Ovary (tissue), 7 donors: ENCODE measurements at regions not wholly inside any gene's neighbourhood (a gene's known extent, or its start where the extent isn't known, plus 50 kb on each side); places are given as distances from the start of the nearest gene placed in this dataset.

ENCODE experiments used
- DNase-seq, 5 donors: peaks; one replicate each; pipeline ENCODE4 v3.0.0-alpha.2; 2019 to 2020
- H3K27ac ChIP-seq, 2 donors: fragments of 200-600 bp; one replicate each; pipeline versions ENCODE4 v1.5.1 to v1.8.0; 2019 to 2022
- H3K27me3 ChIP-seq: fragments of 200-600 bp; one replicate; pipeline ENCODE4 v1.8.0; 2022
- H3K36me3 ChIP-seq: fragments of 200-600 bp; sonication (generic); one replicate; pipeline ENCODE4 v1.5.1; 2019
- H3K4me1 ChIP-seq: one replicate; pipeline ENCODE4 v1.8.1; 2013; ENCODE audit warnings: mild to moderate bottlenecking, moderate library complexity; ENCODE audit not compliant: insufficient read depth
- H3K4me3 ChIP-seq: fragments of 200-600 bp; sonication (generic); one replicate; pipeline ENCODE4 v1.5.1; 2017
- H3K9me3 ChIP-seq, 2 donors: fragments of 200-600 bp in 1 of 2; sonication (generic) in 1 of 2; one replicate each; pipeline versions ENCODE4 v1.5.1 to v1.8.1; 2013 to 2019; ENCODE audit warnings: mild to moderate bottlenecking in 1 of 2, moderate library complexity in 1 of 2
- CTCF ChIP-seq, 3 donors: fragments of 450-650 bp in 2 of 3; fragments of 200-600 bp in 1 of 3; IDR thresholded peaks; one replicate each; pipeline versions ENCODE4 v1.5.1 to v1.8.0; 2016 to 2022; ENCODE audit warnings: antibody characterized with exemption in 3 of 3, mild to moderate bottlenecking in 1 of 3
- EP300 ChIP-seq: sonication (generic); formaldehyde crosslinking; IDR thresholded peaks from one replicate; pipeline ENCODE4 v1.6.1; 2017; ENCODE audit warnings: antibody characterized with exemption
- POLR2A ChIP-seq: fragments of 450-650 bp; IDR thresholded peaks from one replicate; pipeline ENCODE4 v1.6.1; 2017; ENCODE audit warnings: antibody characterized with exemption, mild to moderate bottlenecking, moderate library complexity
- WGBS, 3 donors: extraction: QIAGEN DNeasy Blood & Tissue Kit in 1 of 3; methylation state at CpG; one replicate each; pipeline versions ENCODE4 v1.1.5 to v1.1.7; 2013 to 2017; 5-methylcytosine and 5-hydroxymethylcytosine counted together
- intact Hi-C, 4 donors: fragments of 100-400 bp; cut with DNase I; formaldehyde crosslinking; loops; one replicate each; pipeline versions ENCODE4 v1.11.0 to v1.15.1; 2022 to 2023
- donor health status: DM: no; HTN: no; CAD: no; lungs with moderate emphysema.
- donor health status: DM: no; HTN: no; CAD: no.
- donor health status: Bipolar disorder and iron deficiency.
- donor health status: DM: no; HTN: no; CAD: no.
- donor health status: DM: yes; HTN: yes; CAD: no.

- H3K9me3 ChIP-seq, result no peaks in the 10 kb centered on the region
- WGBS, 3 donors, result 65 to 74% (median 66%) methylated on average over 8 of the region's 8 CpGs
- peaks cover 6% of the 10 kb centered on the region for H3K4me1 ChIP-seq
- intact Hi-C loops, result no loop called here
- no peak overlapping the region for H3K4me3 ChIP-seq
- no peaks in the 10 kb centered on the region for H3K27me3 ChIP-seq
- no peak for DNase-seq
- no peak for TF ChIP-seq CTCF (IDR thresholded peaks at IDR 0.05)
- no peak for TF ChIP-seq EP300
- TF ChIP-seq POLR2A, result no peak
- no peak overlapping the region for H3K27ac ChIP-seq
- H3K36me3 ChIP-seq, result no peaks in the 10 kb centered on the region
Observed at GRCh38 chr12:75783093-75783877, 248.3 kb downstream of the PHLDA1 start.

DNA sequence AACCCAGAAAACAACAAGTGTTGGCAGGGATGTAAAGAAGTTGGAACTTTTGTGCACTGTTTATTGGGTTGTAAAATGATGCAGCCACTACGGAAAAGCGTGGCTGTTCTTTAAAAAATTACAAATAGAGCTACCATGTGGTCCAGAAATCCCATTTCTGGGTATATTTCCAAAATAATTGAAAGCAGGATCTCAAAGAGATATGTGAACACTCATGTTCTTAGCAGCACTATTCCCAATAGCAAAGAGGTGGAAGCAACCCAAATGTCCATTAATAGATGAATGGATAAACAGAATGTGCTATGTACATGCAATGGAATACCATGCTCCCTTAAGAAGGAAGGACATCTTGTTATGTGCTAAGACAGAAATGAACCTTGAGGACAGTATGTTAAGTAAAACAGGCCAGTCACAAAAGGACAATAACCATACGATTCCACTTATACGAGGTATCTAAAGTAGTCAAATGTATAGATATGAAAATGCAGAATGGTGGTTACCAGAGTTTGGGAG lies 249.5 kb downstream of the PHLDA1 start:
- Histone ChIP-seq H3K27me3 (no peaks in the 10 kb centered on the region), H3K27ac (no peak overlapping the region), H3K9me3 (no peaks in the 10 kb centered on the region), H3K36me3 (no peaks in the 10 kb centered on the region), H3K4me1 (peaks cover 6% of the 10 kb centered on the region), H3K4me3 (no peak overlapping the region)
- intact Hi-C loops, result no loop called here
- TF ChIP-seq POLR2A (no peak), CTCF (IDR thresholded peaks at IDR 0.05) (no peak), EP300 (no peak)
- no peak for DNase-seq
- 69 to 94% (median 71%) methylated on average over 4 of the region's 4 CpGs for WGBS, 3 donors

DNA sequence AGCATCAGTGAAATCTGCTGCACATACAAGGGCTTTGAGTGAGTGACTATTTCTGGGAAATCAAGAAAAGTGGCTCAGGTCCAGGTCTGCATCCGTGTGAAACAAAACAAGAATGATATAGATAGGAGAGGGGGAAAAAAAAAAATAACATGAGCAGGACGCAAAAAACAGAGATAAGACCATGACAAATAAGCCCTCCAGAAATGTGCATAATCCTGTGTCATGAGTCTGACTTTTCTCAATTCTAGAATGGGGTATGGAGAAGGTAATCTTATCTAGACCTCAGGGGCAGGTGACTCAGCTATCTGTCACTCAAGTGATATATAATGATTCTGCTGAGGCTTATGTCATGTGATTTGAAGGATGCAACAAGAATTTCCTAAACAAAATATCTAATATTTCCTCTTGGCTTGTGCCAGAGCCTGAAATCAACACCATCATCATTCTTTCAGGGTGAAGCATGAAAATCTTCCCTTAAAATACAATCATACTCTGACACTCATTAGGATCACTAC lies 250.0 kb downstream of the PHLDA1 start:
- no peak overlapping the region for H3K4me3 ChIP-seq
- intact Hi-C loops, result no loop called here
- 7 to 14% (median 8%) methylated on average over 2 of the region's 2 CpGs for WGBS, 3 donors
- TF ChIP-seq POLR2A (no peak), CTCF (IDR thresholded peaks at IDR 0.05) (no peak), EP300 (no peak)
- no peaks in the 10 kb centered on the region for H3K27me3 ChIP-seq
- no peak overlapping the region for H3K27ac ChIP-seq
- H3K4me1 ChIP-seq, result peaks cover 6% of the 10 kb centered on the region
- no peaks in the 10 kb centered on the region for H3K9me3 ChIP-seq
- no peaks in the 10 kb centered on the region for H3K36me3 ChIP-seq
- no peak for DNase-seq

DNA sequence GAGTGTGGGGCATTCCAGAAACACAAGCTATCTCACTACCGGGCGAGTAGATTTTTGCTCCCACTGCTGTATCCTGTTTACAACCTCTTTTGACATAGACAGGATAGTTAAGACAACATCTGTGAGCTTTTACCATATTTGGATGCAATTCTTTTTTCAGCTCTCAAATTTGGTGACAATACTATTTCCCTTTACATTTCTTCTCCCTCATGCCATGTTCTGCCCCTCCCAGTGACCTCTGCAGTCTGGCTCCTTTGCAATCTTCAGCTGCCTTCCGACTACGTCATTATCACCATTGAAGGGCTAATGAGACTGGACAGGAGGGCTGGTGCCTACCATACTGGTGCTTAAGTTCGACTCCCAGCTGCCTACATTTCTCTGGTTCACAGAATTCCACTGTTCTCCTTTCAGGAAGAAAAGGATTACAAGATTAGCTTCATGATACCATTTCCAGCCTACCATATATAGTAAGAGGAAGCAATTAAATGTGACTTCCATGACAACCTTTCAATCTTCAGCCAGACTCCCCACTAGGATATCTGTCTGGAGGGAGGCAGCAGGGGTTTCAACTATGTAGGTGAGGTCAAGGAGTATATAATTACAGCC lies 251.6 kb downstream of the PHLDA1 start:
- no peak for TF ChIP-seq CTCF (IDR thresholded peaks at IDR 0.05)
- no peak for TF ChIP-seq EP300
- TF ChIP-seq POLR2A, result no peak
- 66 to 73% (median 72%) methylated on average over 5 of the region's 5 CpGs for WGBS, 3 donors
- Histone ChIP-seq H3K27me3 (no peaks in the 10 kb centered on the region), H3K9me3 (no peaks in the 10 kb centered on the region), H3K4me3 (no peak overlapping the region), H3K36me3 (no peaks in the 10 kb centered on the region), H3K27ac (no peak overlapping the region), H3K4me1 (peaks cover 6% of the 10 kb centered on the region)
- no peak for DNase-seq
- intact Hi-C loops, result no loop called here
